Mesenchymal stem cell (in vitro differentiated cells and primary cell): ENCODE measurements at regions not wholly inside any gene's neighbourhood (a gene's known extent, or its start where the extent isn't known, plus 50 kb on each side); places are given as distances from the start of the nearest gene placed in this dataset.

Experiments used
- DNase-seq: peaks from one replicate; pipeline ENCODE4 v3.0.0-alpha.2; 2013
- H2AFZ ChIP-seq: one replicate; pipeline ENCODE4 v1.6.1; 2013; ENCODE audit warnings: low read depth, mild to moderate bottlenecking, control low read depth, inconsistent platforms, low read length, moderate library complexity
- H2AK5ac ChIP-seq: 2 replicates; pipeline ENCODE4 v1.6.1; 2013; ENCODE audit warnings: low read length, moderate library complexity, mild to moderate bottlenecking, inconsistent platforms; ENCODE audit not compliant: severe bottlenecking
- H2BK120ac ChIP-seq: one replicate; pipeline ENCODE4 v1.6.1; 2013; ENCODE audit warnings: low read depth, mild to moderate bottlenecking, inconsistent platforms, low read length, moderate library complexity
- H2BK12ac ChIP-seq, 2 experiments: one replicate each; pipeline ENCODE4 v1.6.1; 2013; ENCODE audit warnings: inconsistent platforms in 2 of 2, low read length in 2 of 2, mild to moderate bottlenecking in 2 of 2, moderate library complexity in 2 of 2, control low read depth in 1 of 2
- H2BK15ac ChIP-seq: one replicate; pipeline ENCODE4 v1.6.1; 2013; ENCODE audit warnings: mild to moderate bottlenecking, low read depth, inconsistent platforms; ENCODE audit not compliant: poor library complexity, severe bottlenecking
- H2BK5ac ChIP-seq: 2 replicates; pipeline ENCODE4 v1.6.1; 2013; ENCODE audit warnings: low read depth, mild to moderate bottlenecking, low read length, control low read depth, inconsistent platforms; ENCODE audit not compliant: poor library complexity, severe bottlenecking
- H3K14ac ChIP-seq, 2 experiments: one replicate each; pipeline ENCODE4 v1.6.1; 2013; ENCODE audit warnings: inconsistent platforms in 2 of 2, low read length in 2 of 2, control low read depth in 1 of 2, mild to moderate bottlenecking in 1 of 2, moderate library complexity in 1 of 2
- H3K18ac ChIP-seq, 2 experiments: one replicate each; pipeline ENCODE4 v1.6.1; 2013; ENCODE audit warnings: inconsistent platforms in 2 of 2, low read length in 2 of 2, control low read depth in 1 of 2, low read depth in 1 of 2, mild to moderate bottlenecking in 1 of 2
- H3K23ac ChIP-seq, 2 experiments: one replicate each; pipeline ENCODE4 v1.6.1; 2013; ENCODE audit warnings: inconsistent platforms in 2 of 2, low read length in 2 of 2, mild to moderate bottlenecking in 2 of 2, moderate library complexity in 2 of 2, control low read depth in 1 of 2
- H3K27ac ChIP-seq: 2 replicates; pipeline ENCODE4 v1.5.1; 2013; ENCODE audit warnings: mild to moderate bottlenecking, moderate library complexity, low read length, control low read depth, inconsistent platforms; ENCODE audit not compliant: poor library complexity, severe bottlenecking
- H3K27me3 ChIP-seq, 2 experiments: 2 replicates each; pipeline versions ENCODE4 v1.6.1 to v1.7.0; 2013; ENCODE audit warnings: low read length in 2 of 2, mild to moderate bottlenecking in 2 of 2, moderate library complexity in 2 of 2, control low read depth in 1 of 2, inconsistent platforms in 1 of 2; ENCODE audit not compliant: control insufficient read depth in 1 of 2, insufficient read depth in 1 of 2
- H3K36me3 ChIP-seq, 2 experiments: 2 replicates each; pipeline versions ENCODE4 v1.6.1 to v1.7.0; 2013; ENCODE audit warnings: low read length in 2 of 2, control low read depth in 1 of 2, inconsistent platforms in 1 of 2, low read depth in 1 of 2, mild to moderate bottlenecking in 1 of 2; ENCODE audit not compliant: insufficient read depth in 2 of 2, control insufficient read depth in 1 of 2
- H3K4ac ChIP-seq, 2 experiments: one replicate each; pipeline ENCODE4 v1.6.1; 2013; ENCODE audit warnings: inconsistent platforms in 2 of 2, low read length in 2 of 2, mild to moderate bottlenecking in 2 of 2, moderate library complexity in 2 of 2, control low read depth in 1 of 2, low read depth in 1 of 2
- H3K4me1 ChIP-seq: 2 replicates; pipeline ENCODE4 v1.6.1; 2013; ENCODE audit warnings: low read depth, low read length, control low read depth; ENCODE audit not compliant: control insufficient read depth, insufficient read depth
- H3K4me2 ChIP-seq: 2 replicates; pipeline ENCODE4 v1.6.1; 2013; ENCODE audit warnings: low read length, mild to moderate bottlenecking, inconsistent platforms; ENCODE audit not compliant: poor library complexity, severe bottlenecking
- H3K4me3 ChIP-seq, 2 experiments: 2 replicates each; pipeline versions ENCODE4 v1.5.1 to v1.7.0; 2013; ENCODE audit warnings: low read length in 2 of 2, mild to moderate bottlenecking in 2 of 2, control low read depth in 1 of 2, low read depth in 1 of 2; ENCODE audit not compliant: insufficient read depth in 1 of 2
- H3K79me1 ChIP-seq: replicated peaks from 2 replicates; pipeline ENCODE4 v1.6.1; 2013; ENCODE audit warnings: mild to moderate bottlenecking, control low read depth, low read length, inconsistent platforms; ENCODE audit not compliant: poor library complexity, severe bottlenecking
- H3K9ac ChIP-seq: 2 replicates; pipeline ENCODE4 v1.7.0; 2013; ENCODE audit warnings: mild to moderate bottlenecking, low read length, moderate library complexity
- H3K9me3 ChIP-seq: 2 replicates; pipeline ENCODE4 v1.7.0; 2013; ENCODE audit warnings: mild to moderate bottlenecking, low read length; ENCODE audit not compliant: control insufficient read depth
- H4K8ac ChIP-seq: one replicate; pipeline ENCODE4 v1.6.1; 2013; ENCODE audit warnings: inconsistent platforms, mild to moderate bottlenecking, low read length, moderate library complexity
- H4K91ac ChIP-seq: one replicate; pipeline ENCODE4 v1.6.1; 2013; ENCODE audit warnings: mild to moderate bottlenecking, low read length, inconsistent platforms
- WGBS: methylation state at CpG from one replicate; pipeline ENCODE4 v1.1.7; 2013; ENCODE audit warnings: mixed read lengths; 5-methylcytosine and 5-hydroxymethylcytosine counted together

DNA sequence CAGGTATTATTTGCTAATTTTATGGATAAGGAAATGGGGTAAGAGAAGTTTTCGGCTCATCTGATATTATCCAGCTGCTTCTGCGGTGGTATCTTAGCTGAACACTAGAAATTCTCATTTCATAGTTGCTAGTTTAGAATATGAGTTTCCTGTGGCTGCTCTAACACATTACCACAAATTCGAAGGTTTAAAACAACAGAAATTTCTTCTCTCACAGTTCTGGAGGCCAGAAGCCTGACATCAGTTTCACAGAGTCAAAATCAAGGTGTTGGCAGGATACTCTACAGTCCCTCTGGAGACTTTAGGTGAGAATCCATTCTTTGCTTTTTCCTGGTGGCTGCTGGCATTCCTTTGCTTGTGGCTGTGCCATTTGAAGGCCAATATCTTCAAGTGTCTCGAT, 205.9 kb downstream of the PTEN start:
- H3K4me2 ChIP-seq = no peak overlapping the region
- H3K23ac ChIP-seq = no peak overlapping the region
- H3K27me3 ChIP-seq = no peaks in the 10 kb centered on the region
- H3K27ac ChIP-seq = no peak overlapping the region
- H2AK5ac ChIP-seq = no peak overlapping the region
- H3K9ac ChIP-seq = no peak overlapping the region
- peak overlapping the region in 1 of 2 experiments; percentile 40 for H3K4ac ChIP-seq
- H3K4me3 ChIP-seq = no peak overlapping the region
- no peak overlapping the region for H2BK15ac ChIP-seq
- peak overlapping the region; percentile 15 to 37 for H2BK12ac ChIP-seq
- no peak overlapping the region for H2BK5ac ChIP-seq
- no peaks in the 10 kb centered on the region for H3K4me1 ChIP-seq
- no peaks in the 10 kb centered on the region for H3K9me3 ChIP-seq
- no peak overlapping the region for H2BK120ac ChIP-seq
- H2AFZ ChIP-seq = no peak overlapping the region
- no peaks in the 10 kb centered on the region for H3K36me3 ChIP-seq
- H4K91ac ChIP-seq = no peak overlapping the region
- no peak overlapping the region for H3K14ac ChIP-seq
- 88% methylated on average over 4 of the region's 4 CpGs for WGBS
- DNase-seq = no peak
- H3K79me1 ChIP-seq = no peaks in the 10 kb centered on the region
- H3K18ac ChIP-seq = no peak overlapping the region
- H4K8ac ChIP-seq = no peak overlapping the region

DNA sequence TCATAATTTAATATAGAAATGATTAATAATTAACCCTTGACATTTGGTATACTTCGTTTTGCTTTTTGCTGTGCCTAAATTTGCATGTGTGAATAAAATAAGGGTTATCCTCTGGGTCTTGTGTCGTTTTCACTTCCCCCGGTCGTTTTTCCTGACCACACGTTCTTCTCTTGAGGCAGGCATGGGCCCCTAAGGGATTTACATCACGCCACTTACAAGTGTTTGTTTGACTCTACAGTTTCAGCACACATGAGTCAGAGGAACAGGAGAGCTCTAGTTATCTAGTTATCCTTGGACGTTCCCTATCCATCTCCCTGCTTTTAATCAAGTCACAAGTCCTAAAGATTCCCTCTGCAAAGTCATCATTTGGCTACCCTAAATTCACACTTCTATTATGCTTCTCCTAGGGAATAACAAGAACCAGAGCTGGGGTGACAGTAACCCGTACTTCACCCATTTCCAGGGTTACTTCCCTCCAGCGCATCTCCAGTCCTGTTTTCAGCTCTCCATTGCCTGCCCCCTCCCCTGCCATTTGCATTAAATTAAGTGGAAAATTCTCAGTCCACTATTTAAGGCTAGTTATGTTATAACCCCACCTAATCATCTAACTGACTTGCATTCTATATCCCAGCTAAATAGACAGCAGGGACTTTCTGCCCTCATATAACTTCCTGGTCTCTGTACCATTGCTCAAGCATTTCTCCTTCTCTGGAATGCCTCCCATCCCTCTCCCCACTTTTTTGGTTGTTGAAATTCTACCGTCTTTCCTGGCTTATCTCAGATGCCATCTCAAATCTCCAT, 206.9 kb downstream of the PTEN start:
- no peak overlapping the region for H2AFZ ChIP-seq
- WGBS = 16% methylated on average over 10 of the region's 10 CpGs
- H3K4me3 ChIP-seq = no peak overlapping the region
- DNase-seq = peak; percentile 94
- peak overlapping the region in 1 of 2 experiments; percentile 76 for H2BK12ac ChIP-seq
- no peaks in the 10 kb centered on the region for H3K4me1 ChIP-seq
- no peaks in the 10 kb centered on the region for H3K36me3 ChIP-seq
- H3K18ac ChIP-seq = peak overlapping the region in 1 of 2 experiments; percentile 47
- no peak overlapping the region for H4K91ac ChIP-seq
- H2BK120ac ChIP-seq = no peak overlapping the region
- H3K4ac ChIP-seq = peak overlapping the region in 1 of 2 experiments; percentile 72
- H2BK5ac ChIP-seq = no peak overlapping the region
- H3K4me2 ChIP-seq = no peak overlapping the region
- H3K79me1 ChIP-seq = no peaks in the 10 kb centered on the region
- no peak overlapping the region for H3K14ac ChIP-seq
- H3K23ac ChIP-seq = no peak overlapping the region
- no peak overlapping the region for H2AK5ac ChIP-seq
- no peak overlapping the region for H3K27ac ChIP-seq
- H3K27me3 ChIP-seq = no peaks in the 10 kb centered on the region
- no peak overlapping the region for H3K9ac ChIP-seq
- no peaks in the 10 kb centered on the region for H3K9me3 ChIP-seq
- H4K8ac ChIP-seq = no peak overlapping the region
- H2BK15ac ChIP-seq = no peak overlapping the region

DNA sequence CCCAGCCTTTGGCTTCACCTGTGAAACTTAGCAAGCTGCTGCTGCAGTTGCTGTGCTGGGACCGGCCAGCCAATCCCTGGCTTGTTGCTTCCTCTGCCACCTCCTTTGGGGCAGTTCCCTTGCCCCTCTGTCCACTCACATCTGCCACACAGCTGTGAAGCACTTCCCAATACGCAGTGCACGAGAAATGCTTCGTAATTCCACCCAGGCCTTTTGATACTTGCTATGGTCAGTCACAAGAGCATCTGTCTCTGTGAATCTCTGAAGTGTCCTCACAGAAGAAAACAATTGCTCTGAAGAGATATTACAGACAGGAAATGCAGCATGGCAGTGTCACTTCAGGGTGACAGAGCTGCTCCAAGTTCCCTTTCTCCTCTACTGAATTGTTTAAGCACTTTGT, 208.5 kb downstream of the PTEN start:
- no peak overlapping the region for H2BK5ac ChIP-seq
- no peak for DNase-seq
- no peak overlapping the region for H4K91ac ChIP-seq
- H2BK12ac ChIP-seq = peak overlapping the region; percentile 75 to 80
- H3K36me3 ChIP-seq = no peaks in the 10 kb centered on the region
- peak overlapping the region; percentile 23 to 67 for H3K18ac ChIP-seq
- no peaks in the 10 kb centered on the region for H3K9me3 ChIP-seq
- no peak overlapping the region for H3K14ac ChIP-seq
- H3K27ac ChIP-seq = no peak overlapping the region
- peak overlapping the region in 1 of 2 experiments; percentile 54 for H3K4ac ChIP-seq
- 77% methylated on average over 4 of the region's 4 CpGs for WGBS
- H3K79me1 ChIP-seq = no peaks in the 10 kb centered on the region
- no peak overlapping the region for H3K23ac ChIP-seq
- H3K4me3 ChIP-seq = no peak overlapping the region
- no peak overlapping the region for H3K9ac ChIP-seq
- H3K4me2 ChIP-seq = no peak overlapping the region
- H4K8ac ChIP-seq = peak overlapping the region; percentile 10
- H2BK15ac ChIP-seq = no peak overlapping the region
- no peaks in the 10 kb centered on the region for H3K4me1 ChIP-seq
- H2BK120ac ChIP-seq = no peak overlapping the region
- H2AFZ ChIP-seq = no peak overlapping the region
- no peaks in the 10 kb centered on the region for H3K27me3 ChIP-seq
- H2AK5ac ChIP-seq = no peak overlapping the region

DNA sequence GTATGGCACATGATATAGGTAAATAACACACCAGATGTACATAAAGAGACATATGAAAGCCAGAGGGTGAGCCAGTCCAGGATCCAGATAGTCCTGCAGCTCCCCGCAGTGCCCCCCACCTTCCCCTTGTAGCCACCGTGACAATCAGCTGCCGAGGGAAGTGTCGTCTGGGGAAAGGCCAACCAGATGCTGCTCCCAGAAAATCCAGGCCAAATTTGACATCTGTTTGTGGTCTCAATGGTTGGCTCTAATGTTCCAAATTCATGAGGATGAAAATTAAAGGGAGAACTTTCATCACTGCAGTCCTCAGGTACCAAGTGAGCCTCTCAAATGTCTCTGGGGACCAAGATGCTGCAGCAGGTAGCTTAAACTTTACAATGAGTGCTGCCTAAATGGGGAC, 210.3 kb downstream of the PTEN start:
- H2BK15ac ChIP-seq = no peak overlapping the region
- no peak overlapping the region for H3K14ac ChIP-seq
- no peak overlapping the region for H2BK5ac ChIP-seq
- no peaks in the 10 kb centered on the region for H3K79me1 ChIP-seq
- no peak overlapping the region for H3K9ac ChIP-seq
- H3K9me3 ChIP-seq = no peaks in the 10 kb centered on the region
- no peaks in the 10 kb centered on the region for H3K4me1 ChIP-seq
- H3K4ac ChIP-seq = no peak overlapping the region
- 100% methylated on average over 4 of the region's 4 CpGs for WGBS
- H2AFZ ChIP-seq = no peak overlapping the region
- H2BK12ac ChIP-seq = no peak overlapping the region
- H3K4me3 ChIP-seq = no peak overlapping the region
- H3K18ac ChIP-seq = no peak overlapping the region
- no peaks in the 10 kb centered on the region for H3K36me3 ChIP-seq
- no peak overlapping the region for H3K23ac ChIP-seq
- no peak overlapping the region for H3K27ac ChIP-seq
- H4K8ac ChIP-seq = no peak overlapping the region
- H2AK5ac ChIP-seq = no peak overlapping the region
- DNase-seq = no peak
- no peak overlapping the region for H3K4me2 ChIP-seq
- H4K91ac ChIP-seq = no peak overlapping the region
- H2BK120ac ChIP-seq = no peak overlapping the region
- H3K27me3 ChIP-seq = no peaks in the 10 kb centered on the region
